ENCODE measurements at regions not wholly inside any gene's neighbourhood (a gene's known extent, or its start where the extent isn't known, plus 50 kb on each side); places are given as distances from the start of the nearest gene placed in this dataset.
A peak's percentile ranks its signal among the peaks of the same experiment; 100 is the strongest.

DNA sequence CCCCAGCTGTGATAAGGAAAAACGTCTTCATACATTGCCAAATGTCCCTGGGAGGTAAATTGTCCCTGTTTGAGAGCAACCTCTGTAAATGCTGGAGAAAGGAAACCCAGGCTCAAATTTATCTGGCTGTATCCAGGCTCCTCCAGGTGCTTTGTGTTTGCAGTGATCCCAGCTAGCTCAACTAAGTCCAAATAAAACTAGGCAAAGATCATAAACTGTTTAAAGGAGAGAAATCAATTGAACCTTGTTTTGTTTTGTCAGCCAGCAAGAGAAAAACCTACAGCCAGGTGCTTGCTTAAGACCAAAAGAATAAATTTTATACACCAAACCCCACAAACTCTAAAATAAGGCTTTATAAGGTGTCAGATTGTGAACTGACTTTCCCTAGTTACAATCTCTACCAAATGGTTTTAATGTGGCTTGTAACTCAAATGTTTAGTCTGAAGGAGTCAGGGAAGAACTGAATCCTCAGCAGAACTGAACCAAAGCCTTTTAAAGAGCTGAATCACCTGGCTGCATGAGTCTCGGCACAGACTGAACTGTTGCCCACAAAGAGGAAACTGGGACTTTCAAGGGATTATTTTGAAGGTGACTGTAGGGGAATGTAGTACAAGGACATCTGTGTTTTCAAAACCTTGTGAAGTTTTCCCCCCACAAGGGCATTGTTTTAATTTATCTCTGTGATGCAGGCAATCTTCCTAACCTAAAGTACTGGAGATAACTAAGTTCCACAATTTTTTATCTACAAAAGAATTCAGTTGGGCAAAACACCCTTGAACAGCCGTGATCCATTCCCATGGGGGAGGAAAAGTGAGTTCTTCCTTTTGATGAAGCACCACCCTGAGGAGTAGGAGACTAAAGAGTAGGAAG is 201.7 kb upstream of the TARS1 start:
- no peak overlapping the region for H3K27ac ChIP-seq
- H3K4me1 ChIP-seq (replicated peaks in 1 of 2) = peaks cover 8 to 16% of the 10 kb centered on the region in 2 donors
- 54 to 100% (median 67%) methylated on average over 1 to 3 of the region's 3 CpGs; no CpG with 5 or more reads in 2 of the 10 experiments for WGBS, 10 experiments
- in situ Hi-C loops (cut with MboI; ENCODE audit: low pct_unique_long_range_greater_than_20kb in 2 of 9, low sequenced_read_pairs in 9 of 9, unreplicated experiment in 9 of 9) = no loop called here
- no peak for ATAC-seq (replicated peaks in 6 of 8)
- no peak overlapping the region for H3K4me3 ChIP-seq

DNA sequence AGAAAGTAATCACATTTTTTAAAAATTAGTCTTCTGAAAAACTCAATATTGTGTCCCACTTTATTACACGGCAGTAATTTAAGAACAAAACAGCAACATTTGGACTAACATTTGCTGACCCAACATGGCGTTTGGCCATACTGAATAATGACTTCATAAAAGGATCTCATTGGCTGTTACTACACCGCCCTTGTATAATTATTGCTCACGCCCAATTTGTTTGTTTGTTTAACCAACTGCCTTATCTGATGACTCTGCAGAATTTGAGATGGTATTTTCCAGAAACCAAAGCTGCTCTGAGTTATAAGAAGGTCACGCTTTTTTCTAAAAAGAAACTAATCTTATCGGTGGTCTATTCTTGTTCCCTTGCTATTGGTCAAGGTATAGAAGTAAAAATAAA is 200.2 kb upstream of the TARS1 start:
- no peak overlapping the region for H3K27ac ChIP-seq
- in situ Hi-C loops (cut with MboI; ENCODE audit: low pct_unique_long_range_greater_than_20kb in 2 of 9, low sequenced_read_pairs in 9 of 9, unreplicated experiment in 9 of 9) = no loop called here
- 40 to 96% (median 85%) methylated on average over 1 to 6 of the region's 6 CpGs for WGBS, 10 experiments

GRCh38 chr5:33241802-33242201 is 199.0 kb upstream of the TARS1 start:
- whole genome bisulfite sequencing, 10 experiments = 63 to 91% (median 84%) methylated on average over 1 to 4 of the region's 4 CpGs; no CpG with 5 or more reads in 4 of the 10 experiments
- in situ Hi-C loops (cut with MboI; ENCODE audit: low pct_unique_long_range_greater_than_20kb in 2 of 9, low sequenced_read_pairs in 9 of 9, unreplicated experiment in 9 of 9) = no loop called here
- ATAC-seq (replicated peaks in 6 of 8) = peak in 4 of 8 experiments; percentile 25 to 60 (median 48)
- Histone ChIP-seq H3K4me3 (no peak overlapping the region), H3K27ac (peak overlapping the region; percentile 5 to 44), H3K4me1 (replicated peaks in 1 of 2) (peaks cover 8 to 16% of the 10 kb centered on the region in 2 donors)

More for the DNA sequence above, 200.2 kb upstream of the TARS1 start:
- H3K4me1 ChIP-seq (replicated peaks in 1 of 2) = peaks cover 8 to 16% of the 10 kb centered on the region in 2 donors
- H3K4me3 ChIP-seq = no peak overlapping the region
- ATAC-seq (replicated peaks in 6 of 8) = peak in 1 of 8 experiments; percentile 41

DNA sequence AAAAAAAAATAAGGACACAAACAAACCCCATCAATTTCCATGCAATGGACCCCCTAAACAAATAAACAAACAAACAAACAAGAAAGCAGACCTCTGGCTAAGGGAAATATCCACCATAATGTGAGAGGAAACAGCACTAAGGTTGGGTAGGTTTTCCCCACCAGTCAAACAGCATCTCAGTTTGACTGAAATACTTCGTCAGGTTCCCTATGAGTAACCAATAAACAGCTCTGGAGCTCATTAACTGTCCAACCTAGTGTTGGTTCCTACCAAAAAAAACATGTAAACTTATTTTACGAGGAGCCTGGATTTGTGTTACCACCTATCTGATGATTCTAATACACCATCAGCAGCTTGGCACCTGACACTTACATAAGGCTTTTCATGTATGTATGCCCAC is 198.5 kb upstream of the TARS1 start:
- peak overlapping the region; percentile 5 to 44 for H3K27ac ChIP-seq
- 78 to 100% (median 89%) methylated on average over 1 to 2 of the region's 2 CpGs; no CpG with 5 or more reads in 3 of the 10 experiments for WGBS, 10 experiments
- in situ Hi-C loops (cut with MboI; ENCODE audit: low pct_unique_long_range_greater_than_20kb in 2 of 9, low sequenced_read_pairs in 9 of 9, unreplicated experiment in 9 of 9) = no loop called here
- H3K4me3 ChIP-seq = no peak overlapping the region
- no peak for ATAC-seq (replicated peaks in 6 of 8)
- peaks cover 8 to 16% of the 10 kb centered on the region in 2 donors for H3K4me1 ChIP-seq (replicated peaks in 1 of 2)

- Histone ChIP-seq H3K4me3 (no peak overlapping the region), H3K4me1 (replicated peaks in 1 of 2) (peaks cover 8 to 16% of the 10 kb centered on the region in 2 donors), H3K27ac (no peak overlapping the region)
- in situ Hi-C loops (cut with MboI; ENCODE audit: low pct_unique_long_range_greater_than_20kb in 2 of 9, low sequenced_read_pairs in 9 of 9, unreplicated experiment in 9 of 9) = no loop called here
- ATAC-seq (replicated peaks in 6 of 8) = peak in 1 of 8 experiments; percentile 35
- WGBS, 10 experiments = 42 to 100% (median 82%) methylated on average over 2 to 4 of the region's 4 CpGs
These were observed 196.2 kb upstream of the TARS1 start for GRCh38 chr5:33244441-33245150.

DNA sequence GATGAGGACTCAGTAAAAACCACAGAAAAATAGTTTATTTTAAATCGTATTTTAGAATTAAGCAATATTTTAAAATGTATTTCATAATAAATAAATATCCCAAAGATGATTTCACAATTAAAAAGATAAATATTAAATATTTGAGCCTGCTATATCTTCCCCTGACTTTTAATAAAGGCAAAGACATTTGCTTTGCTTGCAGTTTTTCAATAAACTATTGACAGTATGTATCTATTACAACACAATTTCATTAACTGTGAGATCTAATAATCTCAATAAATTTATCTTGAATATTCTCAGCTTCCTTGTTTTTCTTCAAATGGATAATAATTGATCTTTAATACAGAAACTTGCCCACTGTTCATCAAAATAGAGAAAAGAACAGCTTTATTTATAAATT is 186.2 kb upstream of the TARS1 start:
- 64 to 92% (median 79%) methylated on average over 1 of the region's 1 CpG; no CpG with 5 or more reads in 1 of the 10 experiments for WGBS, 10 experiments
- in situ Hi-C loops (cut with MboI; ENCODE audit: low pct_unique_long_range_greater_than_20kb in 2 of 9, low sequenced_read_pairs in 9 of 9, unreplicated experiment in 9 of 9) = no loop called here
- no peak for ATAC-seq (replicated peaks in 6 of 8)
- H3K4me3 ChIP-seq = no peak overlapping the region
- H3K4me1 ChIP-seq (replicated peaks in 1 of 2) = no peaks in the 10 kb centered on the region
- H3K27ac ChIP-seq = no peak overlapping the region

DNA sequence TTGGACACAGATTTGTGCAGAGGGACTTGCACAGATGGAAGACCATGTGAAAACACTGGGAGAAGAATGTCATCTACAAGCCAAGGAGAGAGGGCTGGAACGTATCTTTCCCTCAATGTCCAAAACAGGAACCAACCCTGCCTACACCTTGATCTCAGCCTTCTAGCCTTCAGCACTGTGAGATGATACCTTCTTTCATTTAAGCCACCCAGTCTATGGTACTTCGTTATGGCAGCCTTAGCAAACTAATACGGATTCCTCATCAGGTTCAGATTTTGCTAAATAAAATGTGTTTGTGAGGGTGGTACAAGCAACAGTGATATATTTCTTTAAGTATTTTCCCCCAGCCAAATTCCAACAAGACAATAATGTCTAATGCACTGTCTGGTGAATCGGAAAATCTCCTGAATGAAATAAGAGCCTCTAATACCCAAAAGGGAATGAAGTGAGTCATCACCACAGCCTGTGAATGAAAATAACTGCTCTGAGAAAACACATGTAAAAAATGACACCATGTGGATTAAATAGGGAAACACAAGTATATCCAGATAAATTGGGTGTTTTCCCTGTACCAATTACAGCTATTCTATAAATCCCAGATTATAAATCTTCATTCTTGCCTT is 182.8 kb upstream of the TARS1 start:
- in situ Hi-C loops (cut with MboI; ENCODE audit: low pct_unique_long_range_greater_than_20kb in 2 of 9, low sequenced_read_pairs in 9 of 9, unreplicated experiment in 9 of 9) = no loop called here
- ATAC-seq (replicated peaks in 6 of 8) = peak in 7 of 8 experiments; percentile 59 to 98 (median 80)
- no peak overlapping the region for H3K4me3 ChIP-seq
- no peaks in the 10 kb centered on the region for H3K4me1 ChIP-seq (replicated peaks in 1 of 2)
- no peak overlapping the region for H3K27ac ChIP-seq
- WGBS, 10 experiments = 13 to 100% (median 82%) methylated on average over 1 to 4 of the region's 4 CpGs; no CpG with 5 or more reads in 1 of the 10 experiments

GRCh38 chr5:33258553-33258952 is 182.2 kb upstream of the TARS1 start:
- 50 to 100% (median 86%) methylated on average over 1 to 2 of the region's 2 CpGs; no CpG with 5 or more reads in 1 of the 10 experiments for WGBS, 10 experiments
- Histone ChIP-seq H3K4me3 (no peak overlapping the region), H3K27ac (no peak overlapping the region), H3K4me1 (replicated peaks in 1 of 2) (no peaks in the 10 kb centered on the region)
- ATAC-seq (replicated peaks in 6 of 8) = no peak
- in situ Hi-C loops (cut with MboI; ENCODE audit: low pct_unique_long_range_greater_than_20kb in 2 of 9, low sequenced_read_pairs in 9 of 9, unreplicated experiment in 9 of 9) = no loop called here

DNA sequence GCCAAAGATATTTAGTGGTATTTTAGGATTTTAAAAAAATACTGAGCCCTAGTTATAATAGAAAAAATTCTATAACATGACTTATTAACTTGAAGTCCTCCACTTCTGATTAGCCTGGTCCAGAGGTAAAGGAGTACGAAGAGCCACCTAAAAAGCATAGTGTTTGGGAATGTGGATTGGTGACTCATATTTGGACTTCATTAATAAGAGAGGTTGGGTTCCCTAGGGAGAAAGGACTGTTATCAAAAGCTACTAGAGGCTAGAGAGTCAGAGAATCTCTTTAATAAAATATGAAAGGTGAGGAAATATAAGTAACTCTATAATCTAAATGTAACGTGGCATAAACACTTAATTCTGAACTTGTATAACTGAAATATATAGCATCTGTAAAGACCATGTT is 180.7 kb upstream of the TARS1 start:
- no peak overlapping the region for H3K27ac ChIP-seq
- ATAC-seq (replicated peaks in 6 of 8) = no peak
- no peak overlapping the region for H3K4me3 ChIP-seq
- in situ Hi-C loops (cut with MboI; ENCODE audit: low pct_unique_long_range_greater_than_20kb in 2 of 9, low sequenced_read_pairs in 9 of 9, unreplicated experiment in 9 of 9) = no loop called here
- H3K4me1 ChIP-seq (replicated peaks in 1 of 2) = no peaks in the 10 kb centered on the region
- WGBS, 10 experiments = 57 to 100% (median 89%) methylated on average over 1 to 2 of the region's 2 CpGs

DNA sequence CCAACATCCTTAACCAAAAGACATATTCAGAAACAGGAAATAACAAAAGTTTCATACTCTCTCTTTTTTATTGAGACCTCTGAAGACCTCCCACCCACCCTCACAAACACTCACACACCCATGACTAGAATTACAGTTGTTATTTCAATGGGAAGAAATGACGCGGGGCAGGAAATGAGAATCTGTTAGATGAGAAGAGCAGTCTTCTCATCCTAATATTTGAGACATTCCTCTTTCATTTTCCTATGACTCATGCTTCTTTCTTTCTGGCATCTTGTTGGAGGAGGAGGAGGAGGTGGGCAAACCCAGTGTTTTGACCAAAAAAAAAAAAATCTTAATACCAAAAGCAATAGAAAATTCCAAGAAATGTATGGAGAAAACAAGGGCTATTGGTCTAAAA is 179.5 kb upstream of the TARS1 start:
- no peaks in the 10 kb centered on the region for H3K4me1 ChIP-seq (replicated peaks in 1 of 2)
- in situ Hi-C loops (cut with MboI; ENCODE audit: low pct_unique_long_range_greater_than_20kb in 2 of 9, low sequenced_read_pairs in 9 of 9, unreplicated experiment in 9 of 9) = no loop called here
- 8 to 100% (median 85%) methylated on average over 1 to 2 of the region's 2 CpGs; no CpG with 5 or more reads in 2 of the 10 experiments for WGBS, 10 experiments

GRCh38 chr5:33261747-33262146 is 179.0 kb upstream of the TARS1 start:
- Histone ChIP-seq H3K27ac (no peak overlapping the region), H3K4me3 (no peak overlapping the region), H3K4me1 (replicated peaks in 1 of 2) (no peaks in the 10 kb centered on the region)
- ATAC-seq (replicated peaks in 6 of 8) = no peak
- in situ Hi-C loops (cut with MboI; ENCODE audit: low pct_unique_long_range_greater_than_20kb in 2 of 9, low sequenced_read_pairs in 9 of 9, unreplicated experiment in 9 of 9) = no loop called here
- WGBS, 10 experiments = 33 to 100% (median 73%) methylated on average over 1 to 2 of the region's 2 CpGs

More for the DNA sequence above, 179.5 kb upstream of the TARS1 start:
- no peak for ATAC-seq (replicated peaks in 6 of 8)
- Histone ChIP-seq H3K4me3 (no peak overlapping the region), H3K27ac (no peak overlapping the region)

- 50 to 100% (median 82%) methylated on average over 1 of the region's 1 CpG; no CpG with 5 or more reads in 4 of the 10 experiments for WGBS, 10 experiments
- no peak overlapping the region for H3K27ac ChIP-seq
- H3K4me3 ChIP-seq = no peak overlapping the region
- no peaks in the 10 kb centered on the region for H3K4me1 ChIP-seq (replicated peaks in 1 of 2)
- ATAC-seq (replicated peaks in 6 of 8) = no peak
- in situ Hi-C loops (cut with MboI; ENCODE audit: low pct_unique_long_range_greater_than_20kb in 2 of 9, low sequenced_read_pairs in 9 of 9, unreplicated experiment in 9 of 9) = no loop called here
These were observed 173.0 kb upstream of the TARS1 start for GRCh38 chr5:33267801-33268200.

DNA sequence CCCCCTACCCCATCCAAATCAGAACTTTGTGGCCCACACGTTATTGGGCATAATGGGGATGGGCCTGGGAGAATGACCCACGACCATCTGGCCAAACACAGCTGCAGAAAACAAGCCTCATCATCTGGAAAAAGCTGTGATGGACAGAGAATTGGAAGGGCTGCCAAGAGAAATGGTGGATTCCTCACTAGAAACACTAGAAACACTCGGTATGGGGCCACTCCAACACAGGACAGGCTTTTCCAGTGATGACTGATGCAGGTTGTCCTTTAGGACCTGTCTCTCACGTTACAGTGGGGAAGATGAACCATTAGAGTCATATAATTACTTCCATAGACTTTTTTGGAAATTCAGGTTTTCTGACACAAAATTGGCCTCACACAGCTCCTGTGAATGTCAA is 172.4 kb upstream of the TARS1 start:
- ATAC-seq (replicated peaks in 6 of 8) = no peak
- Histone ChIP-seq H3K4me1 (replicated peaks in 1 of 2) (no peaks in the 10 kb centered on the region), H3K27ac (no peak overlapping the region), H3K4me3 (no peak overlapping the region)
- in situ Hi-C loops (cut with MboI; ENCODE audit: low pct_unique_long_range_greater_than_20kb in 2 of 9, low sequenced_read_pairs in 9 of 9, unreplicated experiment in 9 of 9) = no loop called here
- WGBS, 10 experiments = 17 to 100% (median 60%) methylated on average over 1 to 4 of the region's 4 CpGs; no CpG with 5 or more reads in 2 of the 10 experiments

All from motor neuron (in vitro differentiated cells).